ENCODE measurements at regions not wholly inside any gene's neighbourhood (a gene's known extent, or its start where the extent isn't known, plus 50 kb on each side); places are given as distances from the start of the nearest gene placed in this dataset.

GRCh38 chr9:93815677-93816076 lies 139.5 kb downstream of the BARX1 start (continued):
- TF ChIP-seq SOX6 (IDR thresholded peaks at IDR 0.05) = no peak
- no peak for TF ChIP-seq HEY1 (CRISPR knock-in tag; IDR thresholded peaks at IDR 0.05; ENCODE audit: borderline replicate concordance)
- TF ChIP-seq XRCC4 (IDR thresholded peaks at IDR 0.05; ENCODE audit: extremely low read depth, insufficient read depth, insufficient read length) = no peak
- TF ChIP-seq ZNF140 (CRISPR knock-in tag; IDR thresholded peaks at IDR 0.05) = no peak

GRCh38 chr9:93815135-93815534 lies 140.0 kb downstream of the BARX1 start:
- no peaks in the 10 kb centered on the region for H3K79me2 ChIP-seq (ENCODE audit: control insufficient read depth, insufficient read depth, low read length)
- FAIRE-seq (no peak), ATAC-seq (no peak), DNase-seq (ENCODE audit: extremely low read depth in 1 of 4, low spot score in 3 of 4) (no peak)
- no TSS peak for BruUV-seq (replicated peaks)
- ChIA-PET CTCF (ENCODE audit: low intra/inter-chr PET ratio) (no interaction called here), POLR2A (interaction anchor here (1.2 to 1.6 kb wide), 3 partner anchors 10 to 115 kb away, joined by 3 to 4 read pairs (median 3); no protein-coding TSS in a partner anchor)
- H3K36me3 ChIP-seq (ENCODE audit: control insufficient read depth, insufficient read depth, low read length) = no peaks in the 10 kb centered on the region
- H4K20me1 ChIP-seq (replicated peaks; ENCODE audit: control insufficient read depth, insufficient read depth, low read length) = no peaks in the 10 kb centered on the region; the same call in 1 of the 2 replicates
- no peak overlapping the region for H3K27ac ChIP-seq (ENCODE audit: extremely low read depth, low read depth, low read length)
- 0% methylated on average over 2 of the region's 4 CpGs for WGBS (ENCODE audit: insufficient coverage, low coverage, missing lambda C conversion rate)
- H2AFZ ChIP-seq (ENCODE audit: low read depth, low read length) = no peak overlapping the region
- H3K4me2 ChIP-seq (ENCODE audit: insufficient read depth, low read length) = no peak overlapping the region
- H3K4me1 ChIP-seq (replicated peaks in 1 of 2; ENCODE audit: control insufficient read depth in 2 of 2, insufficient read depth in 2 of 2, low read length in 2 of 2) = peaks cover 0 to 18% of the 10 kb centered on the region in 2 experiments; a peak in 2 of 5 replicates
- in situ Hi-C loops (cut with MboI) (no loop called here), intact Hi-C loops (cut with micrococcal nuclease) (no loop called here)
- no peak overlapping the region for H3K9ac ChIP-seq (ENCODE audit: insufficient read depth in 1 of 2, low read depth in 2 of 2, low read length in 2 of 2)
- H3K4me3 ChIP-seq = no peak overlapping the region
- no peaks in the 10 kb centered on the region for H3K9me1 ChIP-seq (ENCODE audit: control insufficient read depth, insufficient read depth, low read length)
- TF ChIP-seq CHD4 (IDR thresholded peaks at IDR 0.05; ENCODE audit: insufficient read depth, insufficient replicate concordance, low read depth, low read length, poor library complexity, severe bottlenecking) = no peak
- TF ChIP-seq SPI1 (IDR thresholded peaks at IDR 0.05; ENCODE audit: borderline replicate concordance, low read depth, low read length) = peak; percentile 64; the same call in 1 of the 2 replicates
- no peak for TF ChIP-seq POLR2AphosphoS5 (IDR thresholded peaks at IDR 0.05; ENCODE audit: control insufficient read depth, insufficient read depth, low read depth, low read length)
- no peaks in the 10 kb centered on the region for H3K9me3 ChIP-seq (replicated peaks; ENCODE audit: control insufficient read depth, insufficient read depth, low read depth, low read length)
- peaks cover 0 to 16% of the 10 kb centered on the region in 2 experiments; a peak in 2 of 5 replicates for H3K27me3 ChIP-seq (ENCODE audit: control insufficient read depth in 2 of 2, insufficient read depth in 2 of 2, low read length in 2 of 2)
